T1000 (cell line): ENCODE measurements at regions not wholly inside any gene's neighbourhood (a gene's known extent, or its start where the extent isn't known, plus 50 kb on each side); places are given as distances from the start of the nearest gene placed in this dataset.

Experiments
- DNase-seq: peaks from one replicate; lab custom pipeline; 2025; ENCODE audit warnings: mixed read lengths; lab: John Stamatoyannopoulos, UW

DNA sequence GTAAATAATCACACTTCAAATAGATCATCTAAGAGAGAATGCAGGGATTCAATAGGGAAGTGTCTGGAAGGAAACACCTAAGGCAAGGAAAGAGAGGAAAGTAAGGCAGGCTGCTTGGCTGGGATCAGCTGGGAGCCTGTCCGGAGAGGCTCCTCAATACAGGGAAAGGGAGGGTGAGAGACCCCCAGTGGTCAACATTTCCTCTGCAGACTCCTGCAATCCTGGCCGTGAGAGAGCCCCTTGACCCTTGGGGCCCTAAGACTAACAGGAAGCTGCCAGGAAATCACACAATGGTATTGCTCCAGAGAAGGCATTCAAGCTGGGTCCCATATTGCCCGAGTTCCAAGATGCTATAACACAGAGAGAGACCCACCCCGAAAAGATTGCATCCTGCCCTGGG is 549.4 kb downstream of the NYAP2 start:
- DNase-seq, result no peak

DNA sequence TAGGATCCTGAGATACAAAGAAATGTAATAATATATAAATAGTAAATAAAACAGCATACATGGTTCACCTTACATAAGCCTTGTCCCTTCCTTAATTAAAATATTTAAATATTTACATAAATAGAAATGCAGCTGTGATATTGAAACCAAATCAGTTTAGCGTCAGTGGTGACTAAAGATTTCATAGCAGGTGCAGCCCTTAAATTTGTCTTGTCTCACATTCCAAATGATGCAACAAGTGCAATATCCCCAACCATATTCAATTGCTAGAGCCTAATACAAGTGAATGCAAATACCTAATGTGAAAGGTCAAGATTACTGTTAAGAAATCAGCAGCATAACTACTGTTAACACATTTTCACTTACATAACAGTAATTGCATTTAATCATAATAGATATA is 539.5 kb downstream of the NYAP2 start:
- DNase-seq, result no peak

DNA sequence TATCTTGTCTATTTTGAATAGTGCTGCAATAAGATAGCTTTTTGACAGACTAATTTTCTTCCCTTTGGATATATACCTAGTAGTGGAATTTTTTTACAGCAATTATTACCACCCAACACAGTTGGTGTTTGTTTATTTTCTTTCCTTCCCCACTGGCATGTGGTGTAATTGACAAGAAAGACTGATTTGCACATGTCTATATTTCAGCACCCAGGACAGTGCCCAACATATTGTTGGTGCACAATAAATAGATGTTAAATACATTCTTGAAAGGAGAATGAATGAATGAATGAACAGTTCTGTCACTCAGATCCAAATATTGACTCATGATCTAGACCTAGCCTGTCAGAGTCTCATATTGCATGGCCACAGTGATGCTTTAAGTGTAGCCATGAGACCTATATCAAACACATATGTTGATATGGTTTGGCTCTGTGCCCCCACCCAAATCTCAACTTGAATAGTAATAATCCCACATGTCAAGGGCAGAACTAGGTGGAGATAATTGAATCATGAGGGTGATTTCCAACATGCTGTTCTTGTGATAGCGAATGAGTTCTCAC is 538.2 kb downstream of the NYAP2 start:
- DNase-seq, result no peak

DNA sequence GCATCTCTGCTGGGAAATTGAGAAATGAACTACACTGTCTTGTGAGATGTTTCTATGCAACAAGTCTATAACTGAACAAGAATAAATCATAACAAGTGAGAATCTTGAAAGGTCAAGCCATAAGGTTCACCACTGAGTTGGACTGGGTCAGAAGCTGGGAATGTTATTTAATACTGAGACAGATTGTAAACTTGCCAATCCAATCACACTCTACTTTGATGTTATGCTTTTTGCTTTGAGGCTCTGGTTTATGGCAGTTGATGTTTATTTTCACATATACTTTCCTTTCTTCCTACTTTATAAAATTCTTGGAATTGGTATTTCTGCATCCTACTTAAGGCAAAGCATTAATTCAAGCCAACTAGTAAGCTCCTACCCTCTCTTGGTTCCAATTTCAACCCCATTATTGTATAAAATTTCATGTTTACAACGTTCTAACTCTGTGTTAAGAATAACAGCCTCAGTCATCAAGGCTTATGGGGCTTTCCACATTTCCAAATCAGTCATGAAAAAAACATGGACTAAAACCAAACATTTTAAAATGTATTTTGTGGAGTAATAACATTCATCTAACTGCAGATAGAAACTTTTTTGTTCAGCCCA is 533.4 kb downstream of the NYAP2 start:
- DNase-seq, result no peak

DNA sequence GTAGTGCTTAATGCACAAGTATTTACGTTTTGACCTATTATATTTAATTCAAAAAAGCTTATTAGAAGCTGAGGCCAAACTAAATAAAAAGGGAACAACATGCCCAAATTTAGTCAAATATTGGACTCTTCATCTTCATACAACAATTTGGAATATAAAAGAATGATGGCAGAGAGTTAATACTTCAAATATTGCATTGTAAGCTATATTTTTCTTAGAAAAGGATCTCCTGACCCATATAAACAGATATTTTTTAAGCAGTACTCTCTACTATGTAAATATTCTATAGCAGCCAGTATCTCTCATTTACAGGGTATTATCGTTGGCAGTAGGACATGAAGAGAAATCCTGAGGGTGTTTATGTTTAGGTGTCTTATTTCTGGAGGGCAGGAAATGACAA is 531.2 kb downstream of the NYAP2 start:
- DNase-seq, result no peak

DNA sequence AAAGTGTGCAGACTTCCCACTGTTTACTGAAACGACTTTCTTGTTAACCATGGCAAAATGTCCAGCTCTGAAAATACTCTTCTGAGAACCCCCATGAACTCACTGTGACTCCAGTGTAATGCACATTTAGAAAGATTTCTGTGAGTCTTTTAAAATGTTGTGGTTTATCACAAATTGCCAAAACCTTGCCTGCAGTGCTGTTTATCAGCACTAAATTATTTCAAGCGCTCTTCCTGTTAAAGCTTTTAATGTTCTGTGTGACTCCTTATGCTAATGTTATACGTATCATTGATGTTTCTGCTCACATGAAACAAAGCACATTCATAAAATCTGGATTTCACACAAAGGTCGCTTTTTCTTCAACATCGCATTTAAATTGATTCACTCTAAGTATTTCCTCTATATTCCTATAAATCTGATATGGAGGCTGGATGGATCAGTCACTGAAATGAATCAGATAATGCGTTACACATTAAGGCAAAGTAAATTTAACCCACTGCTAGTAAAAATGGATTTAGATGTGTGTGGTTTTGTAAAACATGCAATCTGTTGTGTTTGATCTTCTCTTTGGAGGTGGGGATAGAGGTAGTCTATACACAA is 521.2 kb downstream of the NYAP2 start:
- no peak for DNase-seq

DNA sequence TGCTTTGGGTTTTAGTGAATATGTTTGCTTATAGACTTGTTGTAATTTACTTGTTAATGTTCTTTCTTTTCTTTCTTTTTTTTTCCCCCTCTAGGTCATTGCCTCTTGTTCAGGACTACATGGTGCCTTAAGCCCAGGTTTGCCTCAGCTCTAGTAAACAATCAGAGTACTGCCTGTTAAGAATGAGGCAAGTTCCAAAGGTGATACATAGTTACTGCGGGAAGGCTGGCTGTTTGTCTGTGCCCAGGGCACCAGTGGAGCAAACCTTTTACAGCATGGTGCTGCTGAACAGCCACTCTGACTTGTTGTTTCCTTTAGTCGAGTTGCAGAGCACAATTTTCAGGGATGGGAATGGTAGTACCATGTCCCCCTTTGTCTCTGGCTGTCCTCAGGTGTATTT is 517.2 kb downstream of the NYAP2 start:
- no peak for DNase-seq

DNA sequence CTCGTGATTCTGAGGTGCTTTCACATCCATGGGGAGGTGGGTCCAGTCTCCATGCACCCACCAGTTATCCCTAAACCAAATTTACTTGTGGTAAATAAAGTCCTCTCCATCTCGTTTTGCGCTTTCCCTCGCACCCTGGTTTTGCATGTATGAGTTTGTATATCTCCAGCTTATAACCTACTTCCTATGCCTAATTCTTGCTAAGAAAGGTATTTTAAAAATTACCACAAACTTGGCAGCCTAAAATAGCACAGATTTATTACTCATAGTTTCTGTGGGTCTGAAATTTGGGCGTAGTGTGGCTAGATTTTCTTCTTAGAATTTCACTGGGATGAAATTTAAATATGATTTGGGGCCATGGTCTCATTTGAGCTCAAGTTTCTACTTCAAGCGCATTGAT is 511.5 kb downstream of the NYAP2 start:
- no peak for DNase-seq

DNA sequence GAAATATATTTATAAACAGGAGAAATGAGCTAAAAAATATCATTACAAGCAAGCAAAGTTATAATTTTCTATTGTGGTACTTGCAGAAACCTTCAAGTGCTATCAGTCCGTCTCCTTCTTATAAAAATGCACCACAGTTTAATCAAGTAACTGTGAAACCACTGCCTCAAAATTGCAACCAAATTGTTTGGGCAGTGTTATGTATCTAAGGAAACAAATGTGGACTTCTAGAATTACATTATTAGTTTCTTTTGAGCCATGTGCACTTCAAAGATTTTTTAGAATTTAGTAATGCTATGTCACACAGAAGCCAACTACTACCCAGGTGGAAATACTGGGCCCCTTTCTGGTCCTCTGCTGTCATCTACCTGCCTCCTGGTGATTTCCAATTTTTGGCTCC is 495.6 kb downstream of the NYAP2 start:
- no peak for DNase-seq

DNA sequence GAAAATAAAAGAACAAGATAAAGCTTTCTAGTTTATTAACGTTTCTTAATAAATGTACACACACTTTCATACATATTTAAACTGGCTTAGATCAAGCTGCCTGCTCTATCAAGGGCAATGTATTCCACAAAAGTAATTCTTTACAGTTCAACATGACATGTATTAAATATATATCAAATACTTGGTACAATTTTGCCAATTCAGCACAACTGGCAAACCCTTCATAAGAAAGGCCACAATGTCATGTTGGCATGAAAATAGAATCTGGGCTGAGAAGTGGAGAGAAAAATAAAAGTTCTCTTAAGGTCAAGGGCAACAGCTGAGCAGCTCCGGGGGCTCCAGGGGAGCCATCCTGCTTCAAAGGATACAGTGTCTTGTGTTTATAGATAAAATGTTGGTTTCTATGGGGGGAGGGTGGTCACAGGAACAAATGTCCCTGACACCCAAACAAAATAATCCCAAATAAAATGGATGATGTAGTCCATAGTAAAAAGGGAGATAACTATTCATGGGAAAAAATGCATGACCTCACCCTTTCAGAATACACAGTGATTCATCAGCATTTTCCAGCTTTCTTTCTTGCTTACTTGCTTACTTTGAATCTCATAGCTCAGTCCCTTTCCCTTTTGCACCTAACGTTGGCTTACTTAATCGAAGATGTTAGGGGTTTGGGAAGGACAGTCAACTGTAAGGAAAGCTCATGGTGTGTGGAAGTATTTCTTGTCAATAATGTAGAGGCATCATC is 494.9 kb downstream of the NYAP2 start:
- DNase-seq, result no peak

DNA sequence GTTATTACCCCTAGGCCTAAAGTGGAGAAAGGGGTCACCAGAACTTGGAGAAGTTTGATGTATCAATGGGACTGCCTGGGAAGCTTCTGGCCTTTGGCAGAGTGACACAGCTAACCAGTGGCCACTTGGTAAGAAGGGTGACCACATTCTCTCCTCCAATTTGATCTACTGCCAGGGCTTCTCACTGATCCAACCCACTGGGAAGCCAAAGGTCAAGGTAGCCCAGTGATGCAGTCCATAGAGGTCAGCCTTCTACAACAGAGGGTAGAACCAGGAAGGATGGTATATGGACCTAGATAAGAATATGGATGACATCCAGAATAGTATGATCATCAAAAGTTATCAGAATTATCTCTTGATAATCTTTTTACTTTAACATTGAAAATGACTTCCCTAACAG is 493.6 kb downstream of the NYAP2 start:
- no peak for DNase-seq

DNA sequence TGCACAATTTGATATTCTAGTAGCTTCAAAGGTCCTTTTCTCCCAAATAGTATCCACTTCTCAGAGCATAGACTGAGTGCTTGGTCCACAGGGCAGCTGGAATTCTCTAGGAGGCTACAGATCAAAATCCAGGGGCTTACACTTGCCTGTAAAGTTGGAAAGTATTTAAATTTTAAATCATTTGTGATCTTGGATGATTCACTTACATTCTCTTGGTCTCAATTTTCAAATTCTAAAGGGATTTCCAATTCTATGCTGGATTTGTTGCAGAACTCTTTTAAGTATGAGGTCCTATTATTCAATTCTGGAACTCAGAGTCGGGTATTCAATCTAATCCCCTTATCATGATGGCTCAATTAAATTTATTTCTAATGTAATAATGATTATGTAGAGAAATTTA is 492.3 kb downstream of the NYAP2 start:
- no peak for DNase-seq

DNA sequence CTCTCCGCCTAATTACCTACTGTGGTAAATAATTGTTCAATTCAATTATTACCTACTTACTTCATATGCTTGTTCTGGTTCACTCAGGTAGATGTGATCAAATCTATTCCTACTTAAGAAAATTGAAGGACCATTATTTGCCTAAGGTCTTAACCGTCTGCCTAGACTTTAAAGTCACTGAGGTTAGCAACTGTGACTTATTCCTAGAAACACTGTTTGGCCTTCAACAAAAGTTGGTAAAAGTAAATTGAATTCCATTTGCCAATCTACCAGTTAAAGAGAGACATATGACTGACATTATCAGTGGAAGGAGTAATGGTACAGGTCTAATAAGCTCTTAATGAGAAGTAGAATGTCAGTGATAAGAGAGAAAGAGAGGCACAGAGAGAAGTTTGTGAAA is 491.5 kb downstream of the NYAP2 start:
- no peak for DNase-seq

DNA sequence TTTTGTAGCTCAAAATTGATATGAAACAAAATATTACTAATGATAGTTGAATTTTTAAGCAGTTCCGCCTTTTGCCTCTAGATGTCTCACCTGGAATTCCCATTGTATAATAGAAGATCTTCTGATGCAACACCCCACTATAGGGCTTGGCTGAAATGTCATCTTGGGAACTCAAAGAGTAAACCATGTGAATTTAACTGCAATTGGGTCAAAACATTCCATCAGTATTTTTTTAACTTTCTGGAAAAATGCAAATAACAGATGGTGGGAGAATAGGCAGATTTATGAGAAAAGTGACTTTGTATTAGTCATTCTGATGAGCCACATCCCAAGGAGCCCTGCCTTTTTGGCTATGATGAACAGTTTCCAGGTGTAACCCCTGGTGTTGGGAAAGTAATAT is 489.9 kb downstream of the NYAP2 start:
- DNase-seq, result no peak

DNA sequence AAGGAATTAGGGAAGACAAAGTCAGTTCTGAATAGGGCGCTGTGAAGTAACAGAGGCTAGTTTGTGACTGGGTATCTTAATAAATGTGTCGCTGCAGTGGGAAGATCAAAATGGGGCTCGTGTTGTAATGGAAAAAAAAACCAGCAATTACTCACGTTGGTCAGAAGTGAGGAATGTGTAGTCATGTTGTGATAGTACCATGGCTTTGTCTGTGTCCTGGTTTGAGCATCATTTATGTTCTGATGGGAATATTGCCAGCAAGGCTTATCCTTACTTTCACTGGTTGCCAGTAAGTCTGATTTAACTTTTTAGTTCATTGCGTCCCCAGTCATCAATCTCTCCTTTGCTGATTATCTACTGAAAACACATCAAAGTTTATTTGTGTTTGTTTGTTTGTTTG is 467.6 kb downstream of the NYAP2 start:
- no peak for DNase-seq

DNA sequence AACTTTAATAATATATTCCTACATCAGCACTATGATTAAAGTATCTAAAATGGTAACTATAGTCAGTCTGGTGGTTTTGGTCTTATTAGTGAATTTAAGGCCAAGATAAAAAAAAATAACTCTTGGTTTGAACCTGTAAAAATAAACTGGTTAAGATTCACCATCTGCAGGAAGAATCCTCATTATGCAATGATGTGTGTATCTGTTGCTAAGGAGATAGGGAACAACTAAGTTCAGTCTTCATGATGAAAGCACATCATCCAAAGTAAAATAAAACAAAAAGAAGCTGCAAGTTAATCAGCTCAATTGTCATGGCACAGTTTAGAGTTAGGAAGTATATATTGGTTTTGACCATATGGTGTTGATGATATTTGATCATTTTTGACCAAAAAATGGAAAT is 466.0 kb downstream of the NYAP2 start:
- no peak for DNase-seq

DNA sequence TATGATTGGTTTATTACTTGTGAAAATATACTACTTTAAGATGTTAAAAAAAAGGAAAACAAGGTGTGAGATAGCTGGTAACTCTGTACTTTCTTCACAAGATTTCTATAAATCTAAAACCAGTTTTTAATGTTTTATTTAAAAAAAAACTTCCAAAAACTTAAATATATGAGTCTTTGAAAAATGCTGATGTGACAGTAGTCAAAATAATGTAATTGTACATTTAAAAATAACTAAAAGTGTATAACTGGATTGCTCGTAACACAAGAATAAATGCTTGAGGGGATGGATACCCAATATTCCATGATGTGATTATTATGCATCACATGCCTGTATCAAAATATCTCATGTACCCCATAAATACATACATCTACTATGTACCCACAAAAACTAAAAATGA is 464.9 kb downstream of the NYAP2 start:
- no peak for DNase-seq

DNA sequence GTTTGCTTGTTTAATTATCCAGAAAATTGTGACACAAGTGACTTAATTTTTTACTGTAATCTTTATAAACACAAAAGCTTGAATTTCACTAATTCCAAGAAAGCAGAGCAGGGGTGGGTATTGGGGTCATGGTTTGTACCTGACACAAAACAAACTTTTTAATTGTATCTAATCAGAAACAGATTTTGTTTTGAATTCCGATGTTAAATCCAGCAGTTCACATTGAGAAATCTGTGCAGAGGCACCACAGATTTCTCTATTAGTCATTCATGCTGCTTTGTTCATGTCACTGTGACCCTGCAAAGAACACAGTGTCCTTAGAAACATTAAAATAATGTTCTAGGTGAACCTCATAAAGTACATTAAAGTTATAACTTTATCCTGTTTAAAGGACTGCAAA is 443.4 kb downstream of the NYAP2 start:
- DNase-seq, result no peak

DNA sequence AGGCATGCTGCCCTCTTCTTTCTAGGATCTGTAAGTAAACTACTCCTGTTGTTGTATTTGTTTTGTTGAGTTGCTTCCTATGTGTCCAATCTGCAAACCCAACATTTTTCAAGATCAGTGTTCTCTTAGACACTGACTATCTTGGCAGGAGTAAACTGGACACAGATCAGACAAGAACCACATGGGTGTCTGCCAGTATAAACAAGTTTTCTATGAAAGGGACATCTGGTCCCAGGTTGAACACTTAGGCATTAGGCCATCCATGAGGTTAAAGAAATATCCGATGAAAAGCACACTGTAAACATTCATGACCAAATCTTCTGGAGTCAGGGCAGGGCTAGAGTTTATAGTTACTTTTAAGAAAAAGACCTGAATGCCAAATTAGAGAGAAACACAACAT is 441.8 kb downstream of the NYAP2 start:
- no peak for DNase-seq

DNA sequence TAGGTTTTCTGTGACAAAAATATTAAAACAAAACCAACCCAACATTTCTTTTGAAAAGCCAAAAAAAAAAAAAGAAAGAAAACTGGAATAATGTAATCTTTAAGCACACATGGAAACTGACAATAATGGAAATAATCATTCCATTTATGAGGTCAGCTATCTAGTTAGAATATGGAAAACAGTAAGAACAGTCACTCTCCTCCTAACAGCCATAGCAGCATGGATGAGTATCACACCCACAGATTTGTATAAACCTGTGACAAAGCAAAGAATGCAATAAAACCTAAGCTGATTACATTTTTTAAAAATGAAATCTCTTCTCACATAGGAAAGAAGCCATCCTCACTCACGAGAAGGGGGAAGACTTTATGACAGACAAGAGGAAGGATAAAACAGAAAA is 437.8 kb downstream of the NYAP2 start:
- DNase-seq, result no peak

DNA sequence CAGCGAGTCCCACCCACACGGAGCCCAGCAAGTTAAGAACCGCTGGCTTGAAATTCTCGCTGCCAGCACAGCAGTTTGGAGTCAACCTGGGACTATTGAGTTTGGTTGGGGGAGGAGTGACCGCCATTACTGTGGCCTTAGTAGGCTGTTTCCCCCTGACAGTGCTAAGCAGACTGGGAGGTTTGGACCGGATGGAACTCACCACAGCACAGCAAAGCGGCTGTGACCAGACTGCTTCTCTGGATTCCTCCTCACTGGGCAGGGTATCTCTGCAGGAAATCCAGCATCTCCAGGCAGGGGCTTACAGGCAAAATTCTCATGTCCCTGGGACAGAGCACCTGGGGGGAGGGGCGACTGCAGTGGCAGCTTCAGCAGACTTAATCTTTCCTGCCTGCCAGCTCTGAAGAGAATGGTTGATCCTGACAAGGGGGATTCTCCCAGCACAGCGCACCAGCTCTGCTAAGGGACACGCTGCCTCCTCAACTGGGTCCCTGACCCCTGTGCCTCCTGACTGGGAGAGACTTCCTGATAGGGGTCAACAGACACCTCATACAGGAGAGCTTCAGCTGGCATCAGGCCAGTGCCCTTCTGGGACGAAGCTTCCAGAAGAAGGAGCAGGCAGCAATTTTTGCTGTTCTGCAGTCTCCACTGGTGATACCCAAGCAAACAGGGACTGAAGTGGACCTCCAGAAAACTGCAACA is 425.4 kb downstream of the NYAP2 start:
- no peak for DNase-seq

DNA sequence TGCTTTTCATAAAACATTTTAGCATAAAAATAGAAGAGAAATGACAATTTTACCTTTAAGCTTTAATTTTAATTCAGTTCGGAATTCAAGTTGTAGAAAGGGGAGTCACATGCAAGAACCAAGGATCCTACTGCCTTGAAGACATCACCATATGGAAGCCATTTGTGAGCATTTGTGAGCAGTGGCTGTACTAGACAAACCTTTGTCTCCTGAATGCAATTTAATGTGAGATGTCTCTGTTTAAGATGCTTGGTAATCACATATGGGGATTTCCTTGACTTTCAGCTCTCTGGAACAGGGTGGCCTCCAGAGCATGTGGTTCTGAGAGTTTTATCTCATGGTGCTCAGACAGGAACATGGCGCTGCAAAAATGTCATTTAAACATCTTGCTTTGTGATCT is 421.8 kb downstream of the NYAP2 start:
- DNase-seq, result no peak

DNA sequence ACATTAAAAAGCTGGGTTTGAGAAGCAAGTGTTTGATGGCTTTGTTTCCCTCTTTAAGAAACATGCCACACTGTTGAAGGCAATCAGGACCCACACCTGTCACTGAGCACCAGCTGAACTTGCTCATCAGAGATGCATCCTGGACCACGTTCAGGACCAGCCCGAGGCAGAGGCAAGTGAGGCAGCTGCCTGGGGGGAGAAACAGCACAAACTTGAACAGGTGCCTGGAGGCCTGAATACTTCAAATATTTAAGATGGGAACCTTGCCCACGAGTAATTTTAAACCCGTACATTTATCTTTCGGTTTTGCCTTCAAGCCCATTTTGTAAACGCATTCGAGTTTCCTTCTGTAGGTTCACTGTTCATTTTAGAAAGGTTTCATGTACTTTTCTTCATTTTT is 421.3 kb downstream of the NYAP2 start:
- DNase-seq, result no peak
